Activated T-helper 1 cell treated with anti-CD3 and anti-CD28 coated beads, Interleukin-2, amount 50 U/mL, for 16 hours (primary cell): ENCODE measurements at regions not wholly inside any gene's neighbourhood (a gene's known extent, or its start where the extent isn't known, plus 50 kb on each side); places are given as distances from the start of the nearest gene placed in this dataset.

Experiments
- DNase-seq, 2 donors: peaks; one replicate each; pipeline ENCODE4 v3.0.0-alpha.2; 2020; ENCODE audit warnings: low read depth in 1 of 2, low spot score in 1 of 2

GRCh38 chr2:133666621-133667020 lies 98.4 kb upstream of the NCKAP5 start:
- DNase-seq: no peak

GRCh38 chr2:133667085-133667484 lies 98.8 kb upstream of the NCKAP5 start:
- DNase-seq: no peak

GRCh38 chr2:133667968-133668367 lies 99.7 kb upstream of the NCKAP5 start:
- DNase-seq: no peak

- no peak for DNase-seq
Observed at GRCh38 chr2:133668547-133668946, 100.3 kb upstream of the NCKAP5 start.

- DNase-seq: no peak
Observed at GRCh38 chr2:133673305-133673905, 105.1 kb upstream of the NCKAP5 start.

- no peak for DNase-seq
Observed at GRCh38 chr2:133674066-133674432, 105.8 kb upstream of the NCKAP5 start.

GRCh38 chr2:133674433-133675331 lies 106.4 kb upstream of the NCKAP5 start:
- no peak for DNase-seq

- no peak for DNase-seq
Observed at GRCh38 chr2:133676392-133677130, 108.3 kb upstream of the NCKAP5 start.

- no peak for DNase-seq
Observed at GRCh38 chr2:133680343-133681049, 112.2 kb upstream of the NCKAP5 start.

GRCh38 chr2:133682347-133682746 lies 114.1 kb upstream of the NCKAP5 start:
- no peak for DNase-seq

GRCh38 chr2:133682906-133683305 lies 114.6 kb upstream of the NCKAP5 start:
- no peak for DNase-seq

GRCh38 chr2:133685636-133686215 lies 117.5 kb upstream of the NCKAP5 start:
- no peak for DNase-seq

GRCh38 chr2:133690780-133691179 lies 122.5 kb upstream of the NCKAP5 start:
- no peak for DNase-seq

- DNase-seq: no peak
Observed at GRCh38 chr2:133691336-133691735, 123.1 kb upstream of the NCKAP5 start.

- DNase-seq: no peak
Observed at GRCh38 chr2:133705287-133705686, 137.0 kb upstream of the NCKAP5 start.

GRCh38 chr2:133710613-133711012 lies 142.3 kb upstream of the NCKAP5 start:
- no peak for DNase-seq

- DNase-seq: no peak
Observed at GRCh38 chr2:133711201-133711600, 142.9 kb upstream of the NCKAP5 start.

GRCh38 chr2:133711806-133712205 lies 143.5 kb upstream of the NCKAP5 start:
- DNase-seq: no peak

- DNase-seq: no peak
Observed at GRCh38 chr2:133712369-133712768, 144.1 kb upstream of the NCKAP5 start.

- no peak for DNase-seq
Observed at GRCh38 chr2:133713049-133713580, 144.9 kb upstream of the NCKAP5 start.

GRCh38 chr2:133716166-133716565 lies 147.9 kb upstream of the NCKAP5 start:
- DNase-seq: no peak
